HEK293 (cell line): ENCODE measurements at regions not wholly inside any gene's neighbourhood (a gene's known extent, or its start where the extent isn't known, plus 50 kb on each side); places are given as distances from the start of the nearest gene placed in this dataset.

Experiments
- CTCF ChIA-PET: fragments of 350-600 bp; formaldehyde crosslinking; extraction: SDS; loops from one replicate; lab custom pipeline; 2021; ENCODE audit warnings: antibody characterized with exemption; lab: Yijun Ruan, JAX
- POLR2A ChIA-PET: fragments of 300-600 bp; formaldehyde crosslinking; extraction: SDS; loops from one replicate; lab custom pipeline; 2020; ENCODE audit warnings: antibody characterized with exemption, inconsistent platforms; lab: Yijun Ruan, JAX
- H3K27ac ChIP-seq: fragments of 200-500 bp; sonication (Bioruptor generic); 2 replicates; pipeline ENCODE4 v1.5.1; 2014; ENCODE audit warnings: low read depth, low read length, control low read depth, inconsistent platforms; ENCODE audit errors: extremely low read depth
- H3K36me3 ChIP-seq, 2 experiments: fragments of 200-500 bp in 1 of 2; sonication (Bioruptor generic) in 1 of 2; 1 replicate in 1 of 2; 2 replicates in 1 of 2; pipeline ENCODE4 v1.5.1; 2014 to 2017; ENCODE audit warnings: inconsistent platforms in 2 of 2, low read length in 2 of 2; ENCODE audit not compliant: control insufficient read depth in 2 of 2, insufficient read depth in 1 of 2
- H3K4me1 ChIP-seq: fragments of 200-500 bp; sonication (Bioruptor generic); 2 replicates; pipeline ENCODE4 v1.5.1; 2014; ENCODE audit warnings: mild to moderate bottlenecking, low read length, inconsistent platforms; ENCODE audit not compliant: control insufficient read depth, insufficient read depth
- H3K4me3 ChIP-seq: 2 replicates; pipeline ENCODE4 v1.5.1; 2011; ENCODE audit warnings: low read depth, mild to moderate bottlenecking, control low read depth, low read length, moderate library complexity
- H3K9me3 ChIP-seq: fragments of 200-500 bp; sonication (Bioruptor generic); 2 replicates; pipeline ENCODE4 v1.5.1; 2014; ENCODE audit warnings: low read depth, low read length, inconsistent platforms; ENCODE audit not compliant: control insufficient read depth, insufficient read depth
- EGR2 ChIP-seq: fragments of 450-650 bp; formaldehyde crosslinking; IDR thresholded peaks from 2 replicates; pipeline ENCODE4 v1.5.1; 2016; ENCODE audit warnings: low read depth, missing biosample characterization, missing genetic modification characterization
- KLF17 ChIP-seq: fragments of 450-650 bp; formaldehyde crosslinking; IDR thresholded peaks from 2 replicates; pipeline ENCODE4 v1.5.1; 2016; ENCODE audit warnings: missing biosample characterization, missing genetic modification characterization
- PRDM1 ChIP-seq: fragments of 450-650 bp; formaldehyde crosslinking; IDR thresholded peaks from 2 replicates; pipeline ENCODE4; 2016; ENCODE audit warnings: missing biosample characterization, missing genetic modification characterization
- PRDM6 ChIP-seq: fragments of 450-650 bp; formaldehyde crosslinking; IDR thresholded peaks from 2 replicates; pipeline ENCODE4 v1.5.1; 2017; ENCODE audit warnings: missing biosample characterization, missing genetic modification characterization
- RBAK ChIP-seq: fragments of 450-650 bp; formaldehyde crosslinking; IDR thresholded peaks from 2 replicates; pipeline ENCODE4 v1.5.1; 2016; ENCODE audit warnings: missing biosample characterization, missing genetic modification characterization
- REST ChIP-seq: fragments of 450-650 bp; formaldehyde crosslinking; IDR thresholded peaks from 2 replicates; pipeline ENCODE4 v1.5.1; 2016; ENCODE audit warnings: missing biosample characterization, missing genetic modification characterization
- TCF7L2 ChIP-seq: IDR thresholded peaks from 2 replicates; pipeline ENCODE4 v1.6.1; 2011; ENCODE audit warnings: low read depth, mild to moderate bottlenecking, inconsistent platforms, low read length, moderate library complexity, borderline replicate concordance
- ZBTB17 ChIP-seq: fragments of 450-650 bp; formaldehyde crosslinking; IDR thresholded peaks from 2 replicates; pipeline ENCODE4 v1.5.1; 2016; ENCODE audit warnings: missing biosample characterization, missing genetic modification characterization
- ZBTB26 ChIP-seq: fragments of 450-650 bp; formaldehyde crosslinking; optimal IDR thresholded peaks from 2 replicates; pipeline ENCODE3; 2016; ENCODE audit warnings: missing biosample characterization, mild to moderate bottlenecking, missing genetic modification characterization
- ZBTB7A ChIP-seq: fragments of 450-650 bp; formaldehyde crosslinking; IDR thresholded peaks from 2 replicates; pipeline ENCODE4 v1.5.1; 2016; ENCODE audit warnings: low read depth, missing biosample characterization, missing genetic modification characterization
- ZFHX2 ChIP-seq: fragments of 450-650 bp; formaldehyde crosslinking; conservative IDR thresholded peaks from 2 replicates; pipeline ENCODE4 v1.5.1; 2016; ENCODE audit warnings: missing biosample characterization, missing genetic modification characterization
- ZNF114 ChIP-seq: fragments of 450-650 bp; formaldehyde crosslinking; IDR thresholded peaks from 2 replicates; pipeline ENCODE4 v1.5.0; 2017; ENCODE audit warnings: missing biosample characterization, missing genetic modification characterization
- ZNF133 ChIP-seq: fragments of 450-650 bp; formaldehyde crosslinking; IDR thresholded peaks from 2 replicates; pipeline ENCODE4 v1.5.1; 2016; ENCODE audit warnings: missing biosample characterization, missing genetic modification characterization
- ZNF169 ChIP-seq: fragments of 450-650 bp; formaldehyde crosslinking; IDR thresholded peaks from 2 replicates; pipeline ENCODE4 v1.5.1; 2016; ENCODE audit warnings: missing biosample characterization, missing genetic modification characterization
- ZNF354C ChIP-seq: fragments of 450-650 bp; formaldehyde crosslinking; IDR thresholded peaks from 2 replicates; pipeline ENCODE4 v1.5.1; 2016; ENCODE audit warnings: missing biosample characterization, missing genetic modification characterization, low read depth, borderline replicate concordance
- ZNF48 ChIP-seq: fragments of 450-650 bp; formaldehyde crosslinking; IDR thresholded peaks from 2 replicates; pipeline ENCODE4 v1.5.1; 2016; ENCODE audit warnings: missing biosample characterization, missing genetic modification characterization
- ZNF623 ChIP-seq: fragments of 450-650 bp; formaldehyde crosslinking; IDR thresholded peaks from 2 replicates; pipeline ENCODE4 v1.5.1; 2016; ENCODE audit warnings: missing biosample characterization, missing genetic modification characterization
- ZNF692 ChIP-seq: fragments of 450-650 bp; formaldehyde crosslinking; IDR thresholded peaks from 2 replicates; pipeline ENCODE4 v1.5.1; 2016; ENCODE audit warnings: missing biosample characterization, missing genetic modification characterization
- ZNF837 ChIP-seq: fragments of 450-650 bp; formaldehyde crosslinking; IDR thresholded peaks from 2 replicates; pipeline ENCODE4 v1.5.1; 2016; ENCODE audit warnings: missing biosample characterization, missing genetic modification characterization
- ZSCAN23 ChIP-seq: fragments of 450-650 bp; formaldehyde crosslinking; IDR thresholded peaks from 2 replicates; pipeline ENCODE4 v1.5.1; 2016; ENCODE audit warnings: missing biosample characterization, missing genetic modification characterization
- ZSCAN30 ChIP-seq: fragments of 450-650 bp; IDR thresholded peaks from 2 replicates; pipeline ENCODE4 v1.5.1; 2018; ENCODE audit warnings: missing biosample characterization, mild to moderate bottlenecking, missing genetic modification characterization, moderate library complexity
- ZSCAN4 ChIP-seq: fragments of 450-650 bp; formaldehyde crosslinking; IDR thresholded peaks from 2 replicates; pipeline ENCODE4 v1.5.1; 2017; ENCODE audit warnings: missing biosample characterization, missing genetic modification characterization
- ZSCAN5A ChIP-seq: fragments of 450-650 bp; formaldehyde crosslinking; IDR thresholded peaks from 2 replicates; pipeline ENCODE4 v1.5.1; 2016; ENCODE audit warnings: missing biosample characterization, missing genetic modification characterization

GRCh38 chr18:79579807-79580497, 99.7 kb upstream of the CTDP1 start:
- ChIA-PET CTCF (no interaction called here), POLR2A (no interaction called here)
- H3K9me3 ChIP-seq, result no peaks in the 10 kb centered on the region
- no peaks in the 10 kb centered on the region for H3K36me3 ChIP-seq
- H3K4me1 ChIP-seq, result no peaks in the 10 kb centered on the region
- no peak overlapping the region for H3K27ac ChIP-seq
- H3K4me3 ChIP-seq, result no peak overlapping the region
- TF ChIP-seq ZNF354C (tag by site-specific recombination) (no peak), ZNF692 (tag by site-specific recombination) (no peak), REST (tag by site-specific recombination) (peak; percentile 65), ZNF114 (tag by site-specific recombination) (no peak), ZNF133 (no peak), ZBTB26 (no peak), ZSCAN5A (no peak), TCF7L2 (no peak), EGR2 (tag by site-specific recombination) (0 out of 2 replicates have a peak, but pooled peaks have one; percentile 17), ZFHX2 (peak; percentile 48)

- no peak for TF ChIP-seq PRDM6
- no peak for TF ChIP-seq ZNF48
- TF ChIP-seq KLF17 (tag by site-specific recombination), result no peak
- TF ChIP-seq ZSCAN30 (tag by site-specific recombination), result no peak
- TF ChIP-seq ZNF837 (tag by site-specific recombination), result no peak
- TF ChIP-seq PRDM1 (tag by site-specific recombination), result no peak
- no peak for TF ChIP-seq ZNF623
- TF ChIP-seq ZBTB7A (tag by site-specific recombination), result no peak
- TF ChIP-seq ZSCAN4, result no peak
- TF ChIP-seq ZBTB17 (tag by site-specific recombination), result no peak
- no peak for TF ChIP-seq ZSCAN23
- TF ChIP-seq RBAK, result no peak
- TF ChIP-seq ZNF169, result no peak
- no peaks in the 10 kb centered on the region for H3K4me1 ChIP-seq
- ChIA-PET CTCF (interaction anchor here (0.8 kb wide), 1 partner anchor 10 kb away, joined by 4 read pairs; no protein-coding TSS in a partner anchor), POLR2A (no interaction called here)
- H3K36me3 ChIP-seq, result no peaks in the 10 kb centered on the region
- no peak overlapping the region for H3K27ac ChIP-seq
- H3K4me3 ChIP-seq, result no peak overlapping the region
- H3K9me3 ChIP-seq, result no peaks in the 10 kb centered on the region
These were observed 99.0 kb upstream of the CTDP1 start for GRCh38 chr18:79580498-79581171.
